H1 (cell line): ENCODE measurements at regions not wholly inside any gene's neighbourhood (a gene's known extent, or its start where the extent isn't known, plus 50 kb on each side); places are given as distances from the start of the nearest gene placed in this dataset.
A peak's percentile ranks its signal among the peaks of the same experiment; 100 is the strongest.

Experiments used
- CTCF ChIA-PET: fragments of 300-600 bp; sonication (Branson Sonifier 250); formaldehyde crosslinking; loops from one replicate; lab custom pipeline; 2021; ENCODE audit not compliant: partially characterized antibody; lab: Charles Lee
- POLR2A ChIA-PET: fragments of 300-600 bp; sonication (Branson Sonifier 250); formaldehyde crosslinking; loops from one replicate; lab custom pipeline; 2021; ENCODE audit warnings: inconsistent platforms; ENCODE audit not compliant: partially characterized antibody; lab: Charles Lee
- DNase-seq, 2 experiments: peaks; one replicate each; pipeline versions ENCODE4 v3.0.0 to v3.0.0-alpha.2; 2010 to 2022; ENCODE audit warnings: low spot score in 2 of 2, low read depth in 1 of 2, mixed read lengths in 1 of 2
- FAIRE-seq: peaks from 2 replicates; lab custom pipeline; 2011; peaks lifted over from hg19 to GRCh38; lab: Jason Lieb, UNC
- H2AFZ ChIP-seq: 2 replicates; pipeline ENCODE4 v1.8.1; 2012; ENCODE audit warnings: low read length, inconsistent platforms
- H2AK5ac ChIP-seq: 2 replicates; pipeline ENCODE4 v1.6.1; 2013; ENCODE audit warnings: low read depth, low read length
- H2BK120ac ChIP-seq: replicated peaks from 2 replicates; pipeline ENCODE3; 2013; ENCODE audit warnings: low read depth, low read length, inconsistent platforms
- H2BK12ac ChIP-seq: 2 replicates; pipeline ENCODE4 v1.6.1; 2013; ENCODE audit warnings: low read depth, low read length
- H2BK15ac ChIP-seq: 2 replicates; pipeline ENCODE4 v1.6.1; 2013; ENCODE audit warnings: low read length
- H2BK20ac ChIP-seq: 2 replicates; pipeline ENCODE4 v1.6.1; 2013; ENCODE audit warnings: low read length
- H2BK5ac ChIP-seq: 2 replicates; pipeline ENCODE4 v1.6.1; 2013; ENCODE audit warnings: low read depth, low read length
- H3K14ac ChIP-seq: 2 replicates; pipeline ENCODE4 v1.6.1; 2013; ENCODE audit warnings: inconsistent platforms; ENCODE audit not compliant: insufficient read length
- H3K18ac ChIP-seq: 2 replicates; pipeline ENCODE4 v1.6.1; 2013; ENCODE audit warnings: low read length; ENCODE audit errors: extremely low read depth
- H3K23ac ChIP-seq: 2 replicates; pipeline ENCODE4 v1.6.1; 2013; ENCODE audit warnings: inconsistent platforms; ENCODE audit not compliant: insufficient read length
- H3K23me2 ChIP-seq: 2 replicates; pipeline ENCODE4 v1.6.1; 2013; ENCODE audit warnings: low read depth, low read length
- H3K27ac ChIP-seq: 2 replicates; pipeline ENCODE4 v1.6.1; 2011; ENCODE audit warnings: low read depth, low read length, inconsistent platforms
- H3K27me3 ChIP-seq, 4 experiments: replicated peaks in 1 of 4; 1 replicate in 1 of 4; 2 replicates in 3 of 4; pipeline versions ENCODE4 v1.6.1 to v1.8.1; 2011 to 2013; ENCODE audit warnings: low read length in 3 of 4, mild to moderate bottlenecking in 3 of 4, inconsistent platforms in 2 of 4, mixed read lengths in 2 of 4, moderate library complexity in 1 of 4; ENCODE audit not compliant: control insufficient read depth in 3 of 4, insufficient read depth in 3 of 4; ENCODE audit errors: extremely low read depth in 1 of 4
- H3K36me3 ChIP-seq, 4 experiments: 2 replicates each; pipeline versions ENCODE4 v1.6.1 to v1.8.1; 2011 to 2013; ENCODE audit warnings: mild to moderate bottlenecking in 4 of 4, low read length in 3 of 4, moderate library complexity in 2 of 4, control low read depth in 1 of 4, inconsistent platforms in 1 of 4; ENCODE audit not compliant: insufficient read depth in 4 of 4, control insufficient read depth in 2 of 4
- H3K4ac ChIP-seq: replicated peaks from 2 replicates; pipeline ENCODE3; 2013; ENCODE audit warnings: low read length, low read depth, mixed read lengths, inconsistent platforms; ENCODE audit not compliant: insufficient read length
- H3K4me1 ChIP-seq, 4 experiments: replicated peaks in 1 of 4; 1 replicate in 1 of 4; 2 replicates in 3 of 4; pipeline versions ENCODE4 v1.6.1 to v1.8.1; 2011 to 2013; ENCODE audit warnings: low read length in 3 of 4, inconsistent platforms in 2 of 4, mixed read lengths in 1 of 4; ENCODE audit not compliant: insufficient read depth in 4 of 4, control insufficient read depth in 3 of 4
- H3K4me2 ChIP-seq, 2 experiments: 2 replicates each; pipeline versions ENCODE4 v1.6.1 to v1.8.1; 2011 to 2013; ENCODE audit warnings: low read depth in 2 of 2, low read length in 2 of 2, control low read depth in 1 of 2, inconsistent platforms in 1 of 2, mild to moderate bottlenecking in 1 of 2; ENCODE audit not compliant: insufficient read depth in 1 of 2
- H3K4me3 ChIP-seq, 4 experiments: fragments of 200-600, 300-600 bp in 1 of 4; sonication (generic), shearing (Covaris generic), sonication (Bioruptor Twin) in 1 of 4; 2 replicates each; pipeline versions ENCODE4 v1.5.1 to v1.8.1; 2011 to 2016; ENCODE audit warnings: low read length in 4 of 4, low read depth in 3 of 4, control low read depth in 2 of 4, inconsistent platforms in 2 of 4, mild to moderate bottlenecking in 2 of 4, mixed read lengths in 1 of 4, moderate library complexity in 1 of 4; ENCODE audit not compliant: insufficient read depth in 2 of 4; ENCODE audit errors: extremely low read depth in 1 of 4
- H3K56ac ChIP-seq: replicated peaks from 2 replicates; pipeline ENCODE3; 2013; ENCODE audit warnings: low read depth, mild to moderate bottlenecking, mixed read lengths, low read length, inconsistent platforms; ENCODE audit not compliant: insufficient read length
- H3K79me1 ChIP-seq: 2 replicates; pipeline ENCODE4 v1.6.1; 2013; ENCODE audit warnings: low read depth, low read length, control low read depth
- H3K79me2 ChIP-seq, 2 experiments: 2 replicates each; pipeline versions ENCODE4 v1.6.1 to v1.8.1; 2012 to 2013; ENCODE audit warnings: low read length in 2 of 2, mild to moderate bottlenecking in 2 of 2, inconsistent platforms in 1 of 2; ENCODE audit not compliant: insufficient read depth in 2 of 2, control insufficient read depth in 1 of 2
- H3K9ac ChIP-seq, 4 experiments: replicated peaks in 1 of 4; 1 replicate in 1 of 4; 2 replicates in 3 of 4; pipeline versions ENCODE4 v1.6.1 to v1.8.1; 2011 to 2013; ENCODE audit warnings: low read depth in 3 of 4, low read length in 3 of 4, control low read depth in 2 of 4, mild to moderate bottlenecking in 2 of 4, moderate library complexity in 2 of 4, inconsistent platforms in 1 of 4; ENCODE audit errors: extremely low read depth in 1 of 4
- H3K9me3 ChIP-seq, 2 experiments: 2 replicates each; pipeline versions ENCODE4 v1.6.1 to v1.8.1; 2012 to 2013; ENCODE audit warnings: mild to moderate bottlenecking in 2 of 2, moderate library complexity in 2 of 2, control low read depth in 1 of 2, inconsistent platforms in 1 of 2, low read depth in 1 of 2, low read length in 1 of 2, mixed read lengths in 1 of 2; ENCODE audit not compliant: insufficient read depth in 2 of 2
- H4K20me1 ChIP-seq, 2 experiments: replicated peaks in 1 of 2; 2 replicates each; pipeline versions ENCODE3 to v1.8.1; 2011 to 2013; ENCODE audit warnings: inconsistent platforms in 2 of 2, low read length in 2 of 2, mild to moderate bottlenecking in 1 of 2; ENCODE audit not compliant: insufficient read depth in 2 of 2, control insufficient read depth in 1 of 2
- H4K5ac ChIP-seq: 2 replicates; pipeline ENCODE4 v1.6.1; 2013; ENCODE audit warnings: low read length, low read depth, mixed read lengths, inconsistent platforms; ENCODE audit not compliant: insufficient read length
- H4K8ac ChIP-seq: 2 replicates; pipeline ENCODE4 v1.8.0; 2013; ENCODE audit warnings: mild to moderate bottlenecking, moderate library complexity, low read length, inconsistent platforms; ENCODE audit not compliant: insufficient read depth; ENCODE audit errors: extremely low read depth
- H4K91ac ChIP-seq: replicated peaks from 2 replicates; pipeline ENCODE3; 2013; ENCODE audit warnings: low read length, mixed read lengths, inconsistent platforms; ENCODE audit not compliant: insufficient read length
- TAF7 ChIP-seq: optimal IDR thresholded peaks from 2 replicates; pipeline ENCODE3; 2011; ENCODE audit warnings: low read depth, mild to moderate bottlenecking, inconsistent platforms, low read length, moderate library complexity, borderline replicate concordance
- WGBS, 2 experiments: shearing (Covaris generic) in 1 of 2; methylation state at CpG; one replicate each; pipeline versions ENCODE4 v1.1.6 to v1.1.7; 2013 to 2015; ENCODE audit warnings: low lambda C conversion rate in 2 of 2, mixed read lengths in 2 of 2, inconsistent platforms in 1 of 2, low coverage in 1 of 2, missing lambda C conversion rate in 1 of 2; ENCODE audit not compliant: insufficient replicate concordance in 2 of 2, insufficient coverage in 1 of 2, insufficient read length in 1 of 2; ENCODE audit errors: extremely low coverage in 1 of 2, missing lambda C conversion rate in 1 of 2; 5-methylcytosine and 5-hydroxymethylcytosine counted together

GRCh38 chrX:74179071-74179470 lies 124.9 kb upstream of the ZCCHC13 start:
- Histone ChIP-seq H3K9me3 (no peaks in the 10 kb centered on the region), H3K18ac (no peak overlapping the region), H2BK120ac (no peak overlapping the region), H3K14ac (no peak overlapping the region), H2AK5ac (no peak overlapping the region), H3K23ac (no peak overlapping the region), H3K4me2 (no peak overlapping the region), H2BK12ac (no peak overlapping the region), H4K20me1 (no peaks in the 10 kb centered on the region), H3K36me3 (no peaks in the 10 kb centered on the region), H3K79me2 (no peaks in the 10 kb centered on the region), H3K23me2 (no peaks in the 10 kb centered on the region), H2BK5ac (no peak overlapping the region), H3K79me1 (no peaks in the 10 kb centered on the region), H3K4me1 (0 out of 7 replicates have a peak, but pooled peaks cover 0 to 2% (median 0%) of the 10 kb centered on the region in 4 experiments), H3K56ac (no peak overlapping the region), H3K27ac (no peak overlapping the region), H3K4ac (no peak overlapping the region), H4K8ac (no peak overlapping the region), H2AFZ (no peak overlapping the region), H3K9ac (no peak overlapping the region), H2BK15ac (no peak overlapping the region), H2BK20ac (no peak overlapping the region), H3K27me3 (no peaks in the 10 kb centered on the region), H3K4me3 (no peak overlapping the region), H4K91ac (no peak overlapping the region), H4K5ac (no peak overlapping the region)
- ChIA-PET POLR2A (no interaction called here), CTCF (interaction anchor here (1.2 kb wide), 1 partner anchor 146 kb away, joined by 3 read pairs; no protein-coding TSS in a partner anchor)
- 57% methylated on average over 1 of the region's 1 CpG; no CpG with 5 or more reads in 1 of the 2 experiments for WGBS, 2 experiments
- DNase-seq (no peak), FAIRE-seq (peak; percentile 57)
- no peak for TF ChIP-seq TAF7
